GM12878 (cell line): ENCODE measurements at regions not wholly inside any gene's neighbourhood (a gene's known extent, or its start where the extent isn't known, plus 50 kb on each side); places are given as distances from the start of the nearest gene placed in this dataset.

Experiments used
- ATF2 ChIP-seq: IDR thresholded peaks from 2 replicates; pipeline ENCODE4 v1.6.1; 2012; ENCODE audit warnings: low read length, inconsistent platforms
- ATF7 ChIP-seq: fragments of 450-650 bp; IDR thresholded peaks from 2 replicates; pipeline ENCODE4 v1.6.1; 2016; ENCODE audit warnings: low read depth, mild to moderate bottlenecking
- BCL11A ChIP-seq: IDR thresholded peaks from 2 replicates; pipeline ENCODE4 v1.6.1; 2011; ENCODE audit warnings: low read depth, low read length
- CHD1 ChIP-seq: IDR thresholded peaks from 2 replicates; pipeline ENCODE4 v1.6.1; 2012; ENCODE audit warnings: low read depth, low read length, improper control_type of control experiment
- CHD2 ChIP-seq: IDR thresholded peaks from 2 replicates; pipeline ENCODE4 v1.6.1; 2011; ENCODE audit warnings: low read depth, low read length, improper control_type of control experiment, borderline replicate concordance
- CREM ChIP-seq: IDR thresholded peaks from 2 replicates; pipeline ENCODE4 v1.6.1; 2014; ENCODE audit warnings: antibody characterized with exemption, low read depth
- EZH2 ChIP-seq: IDR thresholded peaks from 2 replicates; pipeline ENCODE4 v1.6.1; 2012; ENCODE audit warnings: low read depth, mild to moderate bottlenecking, control low read depth, inconsistent platforms, low read length, borderline replicate concordance; ENCODE audit not compliant: control insufficient read depth
- GATAD2B ChIP-seq: fragments of 450-650 bp; conservative IDR thresholded peaks from 2 replicates; pipeline ENCODE4 v1.6.1; 2017; ENCODE audit warnings: low read depth, mild to moderate bottlenecking, moderate library complexity
- HCFC1 ChIP-seq: fragments of 150-350 bp; IDR thresholded peaks from 2 replicates; pipeline ENCODE4 v1.6.1; 2014; ENCODE audit warnings: low read length
- HSF1 ChIP-seq: fragments of 150-350 bp; IDR thresholded peaks from 2 replicates; pipeline ENCODE4 v1.6.1; 2014; ENCODE audit warnings: mild to moderate bottlenecking, low read depth, low read length
- IRF4 ChIP-seq: IDR thresholded peaks from 2 replicates; pipeline ENCODE4 v1.6.1; 2011; ENCODE audit warnings: low read depth, low read length
- JUND ChIP-seq: IDR thresholded peaks from 2 replicates; pipeline ENCODE4 v1.6.1; 2012; ENCODE audit warnings: low read depth, mild to moderate bottlenecking, low read length, improper control_type of control experiment, moderate library complexity
- KAT2A ChIP-seq: conservative IDR thresholded peaks from 2 replicates; pipeline ENCODE4 v1.6.1; 2011; ENCODE audit warnings: low read depth, low read length; ENCODE audit not compliant: control insufficient read depth
- KDM1A ChIP-seq: fragments of 200-600 bp; sonication (generic); IDR thresholded peaks from 2 replicates; pipeline ENCODE4 v1.6.1; 2016; ENCODE audit warnings: borderline replicate concordance
- MLLT1 ChIP-seq: fragments of 450-650 bp; IDR thresholded peaks from 2 replicates; pipeline ENCODE4 v1.6.1; 2016; ENCODE audit warnings: mild to moderate bottlenecking
- NBN ChIP-seq: fragments of 450-650 bp; IDR thresholded peaks from 2 replicates; pipeline ENCODE4 v1.6.1; 2016
- NFXL1 ChIP-seq: fragments of 450-650 bp; IDR thresholded peaks from 2 replicates; pipeline ENCODE4 v1.6.1; 2017; ENCODE audit warnings: antibody characterized with exemption, mild to moderate bottlenecking, borderline replicate concordance
- POLR2AphosphoS2 ChIP-seq: IDR thresholded peaks from 2 replicates; pipeline ENCODE4 v1.6.1; 2011; ENCODE audit warnings: low read depth, mild to moderate bottlenecking, low read length, improper control_type of control experiment, moderate library complexity
- SUZ12 ChIP-seq: fragments of 200-600 bp; sonication (generic); IDR thresholded peaks from one replicate; pipeline ENCODE4 v1.6.1; 2018; ENCODE audit warnings: antibody characterized with exemption, mild to moderate bottlenecking; ENCODE audit not compliant: unreplicated experiment
- TARDBP ChIP-seq: IDR thresholded peaks from 2 replicates; pipeline ENCODE4 v1.6.1; 2016; ENCODE audit warnings: borderline replicate concordance
- TCF7 ChIP-seq: IDR thresholded peaks from 2 replicates; pipeline ENCODE4 v1.6.1; 2014; ENCODE audit warnings: antibody characterized with exemption, borderline replicate concordance
- YBX1 ChIP-seq: fragments of 450-650 bp; IDR thresholded peaks from 2 replicates; pipeline ENCODE4 v1.6.1; 2016; ENCODE audit warnings: antibody characterized with exemption
- YY1 ChIP-seq: IDR thresholded peaks from 2 replicates; pipeline ENCODE4 v1.6.1; 2011; ENCODE audit warnings: low read depth, mild to moderate bottlenecking, low read length
- ZBTB33 ChIP-seq: fragments of 450-650 bp; IDR thresholded peaks from 2 replicates; pipeline ENCODE4 v1.6.1; 2017; ENCODE audit warnings: mild to moderate bottlenecking

GRCh38 chr5:35302544-35302943, 72.3 kb upstream of the PRLR start (continued):
- TF ChIP-seq HCFC1 (no peak), NBN (0 out of 2 replicates have a peak, but pooled peaks have one; percentile 31), CHD2 (no peak), BCL11A (peak; percentile 65; the same call in 1 of the 2 replicates), ATF7 (peak; percentile 64), NFXL1 (no peak), POLR2AphosphoS2 (no peak), HSF1 (no peak), TARDBP (no peak), TCF7 (no peak), ATF2 (peak; percentile 89), YBX1 (no peak), CREM (no peak), CHD1 (no peak), ZBTB33 (no peak), KDM1A (no peak), YY1 (no peak), MLLT1 (no peak), IRF4 (0 out of 2 replicates have a peak, but pooled peaks have one; percentile 39), EZH2 (no peak), KAT2A (no peak), JUND (no peak), GATAD2B (peak; percentile 93), SUZ12 (no peak)
